DND-41 (cell line): ENCODE measurements at regions not wholly inside any gene's neighbourhood (a gene's known extent, or its start where the extent isn't known, plus 50 kb on each side); places are given as distances from the start of the nearest gene placed in this dataset.

ENCODE experiments used
- ATAC-seq: fragments of 200-7000 bp; cut with Tn5 transposase; 3 replicates; pipeline ENCODE4 v1.9.1; 2021; ENCODE audit warnings: low read depth; ENCODE audit not compliant: insufficient read depth
- DNase-seq: peaks from one replicate; pipeline ENCODE4 v3.0.0-alpha.2; 2020
- H2AFZ ChIP-seq: 2 replicates; pipeline ENCODE4 v1.6.0; 2012; ENCODE audit warnings: low read depth, low read length
- H3K27ac ChIP-seq: 2 replicates; pipeline ENCODE4 v1.5.1; 2012; ENCODE audit warnings: low read length, inconsistent platforms
- H3K27me3 ChIP-seq: fragments of 200-600 bp; sonication (generic); 2 replicates; pipeline ENCODE4 v1.6.0; 2012; ENCODE audit warnings: low read length, mild to moderate bottlenecking, inconsistent platforms; ENCODE audit not compliant: insufficient read depth, poor library complexity
- H3K36me3 ChIP-seq: 2 replicates; pipeline ENCODE4 v1.5.1; 2012; ENCODE audit warnings: low read length, inconsistent platforms; ENCODE audit not compliant: insufficient read depth
- H3K4me1 ChIP-seq: 2 replicates; pipeline ENCODE4 v1.5.1; 2012; ENCODE audit warnings: mild to moderate bottlenecking, low read length; ENCODE audit not compliant: insufficient read depth
- H3K4me2 ChIP-seq: 2 replicates; pipeline ENCODE4 v1.6.0; 2012; ENCODE audit warnings: mild to moderate bottlenecking, moderate library complexity, low read length, inconsistent platforms; ENCODE audit not compliant: insufficient read depth
- H3K4me3 ChIP-seq, 2 experiments: fragments of 200-600 bp in 1 of 2; shearing (Covaris generic) in 1 of 2; 2 replicates each; pipeline ENCODE4 v1.5.1; 2012 to 2016; ENCODE audit warnings: inconsistent platforms in 2 of 2, low read length in 2 of 2, mild to moderate bottlenecking in 2 of 2, low read depth in 1 of 2, moderate library complexity in 1 of 2
- H3K79me2 ChIP-seq: 2 replicates; pipeline ENCODE4 v1.6.0; 2012; ENCODE audit warnings: low read length, inconsistent platforms; ENCODE audit not compliant: insufficient read depth
- H3K9ac ChIP-seq: 2 replicates; pipeline ENCODE4 v1.6.0; 2012; ENCODE audit warnings: low read depth, mild to moderate bottlenecking, inconsistent platforms, low read length, moderate library complexity
- H3K9me3 ChIP-seq: 2 replicates; pipeline ENCODE4 v1.5.1; 2012; ENCODE audit warnings: low read length, moderate library complexity, mild to moderate bottlenecking, inconsistent platforms; ENCODE audit not compliant: insufficient read depth, severe bottlenecking
- H4K20me1 ChIP-seq: 2 replicates; pipeline ENCODE4 v1.6.0; 2012; ENCODE audit warnings: low read length; ENCODE audit not compliant: insufficient read depth
- CTCF ChIP-seq: IDR thresholded peaks from 2 replicates; pipeline ENCODE4 v1.5.1; 2012; ENCODE audit warnings: borderline replicate concordance, low read length, moderate library complexity, mild to moderate bottlenecking; ENCODE audit not compliant: poor library complexity, severe bottlenecking; ENCODE audit errors: extremely low read depth
- EZH2 ChIP-seq: IDR thresholded peaks from 3 replicates; pipeline ENCODE4 v1.6.1; 2012; ENCODE audit warnings: borderline replicate concordance, low read depth, mild to moderate bottlenecking, moderate library complexity, low read length, inconsistent platforms; ENCODE audit not compliant: severe bottlenecking

GRCh38 chrX:16222151-16222550 is 54.9 kb downstream of the MAGEB17 start:
- no peaks in the 10 kb centered on the region for H3K36me3 ChIP-seq
- no peaks in the 10 kb centered on the region for H3K4me1 ChIP-seq
- H3K4me2 ChIP-seq: no peak overlapping the region
- ATAC-seq: no peak
- no peak overlapping the region for H3K4me3 ChIP-seq
- H3K9me3 ChIP-seq: no peaks in the 10 kb centered on the region
- no peak overlapping the region for H2AFZ ChIP-seq
- H3K79me2 ChIP-seq: no peaks in the 10 kb centered on the region
- no peak for DNase-seq
- H3K9ac ChIP-seq: no peak overlapping the region
- no peaks in the 10 kb centered on the region for H4K20me1 ChIP-seq
- TF ChIP-seq CTCF (no peak), EZH2 (no peak)
- no peak overlapping the region for H3K27ac ChIP-seq
- H3K27me3 ChIP-seq: no peaks in the 10 kb centered on the region

- Histone ChIP-seq H3K9ac (no peak overlapping the region), H3K27ac (no peak overlapping the region), H2AFZ (no peak overlapping the region), H3K9me3 (no peaks in the 10 kb centered on the region), H3K36me3 (no peaks in the 10 kb centered on the region), H3K79me2 (no peaks in the 10 kb centered on the region), H3K4me1 (no peaks in the 10 kb centered on the region), H3K4me3 (no peak overlapping the region), H3K27me3 (no peaks in the 10 kb centered on the region), H3K4me2 (no peak overlapping the region), H4K20me1 (no peaks in the 10 kb centered on the region)
- DNase-seq (no peak), ATAC-seq (no peak)
- no peak for TF ChIP-seq EZH2
- no peak for TF ChIP-seq CTCF
Observed at GRCh38 chrX:16223385-16223784, 56.1 kb downstream of the MAGEB17 start.

GRCh38 chrX:16239211-16239610 is 71.9 kb downstream of the MAGEB17 start:
- DNase-seq: no peak
- Histone ChIP-seq H3K27ac (no peak overlapping the region), H3K27me3 (no peaks in the 10 kb centered on the region), H3K4me2 (no peak overlapping the region), H3K9ac (no peak overlapping the region), H4K20me1 (no peaks in the 10 kb centered on the region), H3K36me3 (no peaks in the 10 kb centered on the region), H3K79me2 (no peaks in the 10 kb centered on the region), H3K9me3 (no peaks in the 10 kb centered on the region), H3K4me1 (no peaks in the 10 kb centered on the region), H2AFZ (no peak overlapping the region), H3K4me3 (no peak overlapping the region)
- ATAC-seq: no peak
- TF ChIP-seq CTCF (no peak), EZH2 (no peak)
